ENCODE measurements at regions not wholly inside any gene's neighbourhood (a gene's known extent, or its start where the extent isn't known, plus 50 kb on each side); places are given as distances from the start of the nearest gene placed in this dataset.
"Not testable (repeated sequence)": the region's sequence is repeated elsewhere in the genome, so short reads cannot be mapped to it uniquely, and the experiment has no call there.

DNA sequence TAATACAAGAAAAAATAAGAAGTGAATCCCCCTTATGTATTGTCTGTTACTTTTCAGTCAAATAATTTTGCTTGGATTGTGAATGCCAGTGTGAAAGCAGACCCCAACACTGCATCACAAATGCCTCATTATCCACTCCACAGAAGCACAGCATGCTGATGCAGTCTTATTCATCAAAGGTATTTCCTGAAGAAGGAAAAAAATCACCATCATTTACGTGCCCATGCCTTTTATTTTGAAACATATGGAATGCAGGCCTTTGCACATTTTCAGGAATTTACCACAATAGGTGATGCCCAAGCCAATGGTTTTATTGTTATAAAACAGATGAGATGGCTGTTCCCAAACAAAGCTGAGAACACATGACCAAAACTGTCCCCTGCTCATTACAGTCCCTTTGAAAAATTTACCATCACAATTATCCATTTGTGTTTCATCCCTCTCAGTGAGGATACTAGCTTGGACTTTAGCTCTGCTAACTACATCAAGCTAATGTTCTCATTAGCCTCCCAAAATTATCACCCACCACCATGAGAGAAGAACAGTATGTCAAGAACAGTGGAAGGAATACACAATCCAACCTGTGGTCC lies 180.6 kb upstream of the HTR1E start:
- POLR2A ChIA-PET = no interaction called here
- TF ChIP-seq L3MBTL2 (conservative IDR thresholded peaks at IDR 0.05) (no peak), ARNT (IDR thresholded peaks at IDR 0.05) (no peak), FOXM1 (IDR thresholded peaks at IDR 0.05; ENCODE audit: borderline replicate concordance) (no peak), FOXA1 (IDR thresholded peaks at IDR 0.05) (no peak), SUZ12 (IDR thresholded peaks at IDR 0.05) (no peak), NFRKB (IDR thresholded peaks at IDR 0.05) (no peak), SP1 (IDR thresholded peaks at IDR 0.05) (no peak), CTBP1 (IDR thresholded peaks at IDR 0.05; ENCODE audit: borderline replicate concordance) (no peak), BHLHE40 (IDR thresholded peaks at IDR 0.05; ENCODE audit: borderline replicate concordance) (no peak), ELF4 (IDR thresholded peaks at IDR 0.05) (no peak), HDGF (IDR thresholded peaks at IDR 0.05; ENCODE audit: borderline replicate concordance) (no peak), ZNF384 (IDR thresholded peaks at IDR 0.05) (no peak), TARDBP (IDR thresholded peaks at IDR 0.05) (no peak)
- TF ChIP-seq, protein P1, sequence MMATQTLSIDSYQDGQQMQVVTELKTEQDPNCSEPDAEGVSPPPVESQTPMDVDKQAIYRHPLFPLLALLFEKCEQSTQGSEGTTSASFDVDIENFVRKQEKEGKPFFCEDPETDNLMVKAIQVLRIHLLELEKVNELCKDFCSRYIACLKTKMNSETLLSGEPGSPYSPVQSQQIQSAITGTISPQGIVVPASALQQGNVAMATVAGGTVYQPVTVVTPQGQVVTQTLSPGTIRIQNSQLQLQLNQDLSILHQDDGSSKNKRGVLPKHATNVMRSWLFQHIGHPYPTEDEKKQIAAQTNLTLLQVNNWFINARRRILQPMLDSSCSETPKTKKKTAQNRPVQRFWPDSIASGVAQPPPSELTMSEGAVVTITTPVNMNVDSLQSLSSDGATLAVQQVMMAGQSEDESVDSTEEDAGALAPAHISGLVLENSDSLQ (IDR thresholded peaks at IDR 0.05) = no peak
- CTCF ChIA-PET = no interaction called here
- no peak for DNase-seq (ENCODE audit: extremely low spot score)

DNA sequence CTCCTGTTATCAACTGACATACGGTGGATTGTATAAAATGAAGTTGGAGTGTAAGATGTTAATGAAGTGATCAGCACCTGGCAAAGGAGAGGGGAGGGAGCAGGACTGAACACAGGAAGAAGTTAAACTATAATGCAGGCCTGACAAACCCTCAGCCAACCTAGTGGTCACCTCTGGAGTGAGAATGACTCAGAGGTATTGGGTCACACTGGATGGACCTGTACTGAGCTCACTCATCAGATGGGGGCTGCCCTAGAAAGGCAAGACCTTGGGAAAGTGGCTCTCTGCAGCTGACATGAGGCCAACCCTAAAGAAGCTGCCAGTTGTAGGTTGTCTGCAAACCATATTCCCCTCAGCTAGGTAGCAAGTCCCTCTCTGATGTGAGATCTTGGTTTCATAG lies 193.3 kb upstream of the HTR1E start:
- CTCF ChIA-PET = no interaction called here
- no peak for DNase-seq (ENCODE audit: extremely low spot score)
- TF ChIP-seq TARDBP (IDR thresholded peaks at IDR 0.05) = no peak
- TF ChIP-seq ZNF384 (IDR thresholded peaks at IDR 0.05) = no peak
- no peak for TF ChIP-seq LEF1 (IDR thresholded peaks at IDR 0.05; ENCODE audit: borderline replicate concordance)
- no peak for TF ChIP-seq FOXM1 (IDR thresholded peaks at IDR 0.05; ENCODE audit: borderline replicate concordance)
- no peak for TF ChIP-seq CTBP1 (IDR thresholded peaks at IDR 0.05; ENCODE audit: borderline replicate concordance)
- no peak for TF ChIP-seq SP1 (IDR thresholded peaks at IDR 0.05)
- no peak for TF ChIP-seq ELF4 (IDR thresholded peaks at IDR 0.05)
- TF ChIP-seq FOXK2 (IDR thresholded peaks at IDR 0.05) = no peak
- TF ChIP-seq SUZ12 (IDR thresholded peaks at IDR 0.05) = no peak
- no peak for TF ChIP-seq FOXA1 (IDR thresholded peaks at IDR 0.05)
- no peak for TF ChIP-seq NFRKB (IDR thresholded peaks at IDR 0.05)
- no peak for TF ChIP-seq L3MBTL2 (conservative IDR thresholded peaks at IDR 0.05)
- POLR2A ChIA-PET = no interaction called here

DNA sequence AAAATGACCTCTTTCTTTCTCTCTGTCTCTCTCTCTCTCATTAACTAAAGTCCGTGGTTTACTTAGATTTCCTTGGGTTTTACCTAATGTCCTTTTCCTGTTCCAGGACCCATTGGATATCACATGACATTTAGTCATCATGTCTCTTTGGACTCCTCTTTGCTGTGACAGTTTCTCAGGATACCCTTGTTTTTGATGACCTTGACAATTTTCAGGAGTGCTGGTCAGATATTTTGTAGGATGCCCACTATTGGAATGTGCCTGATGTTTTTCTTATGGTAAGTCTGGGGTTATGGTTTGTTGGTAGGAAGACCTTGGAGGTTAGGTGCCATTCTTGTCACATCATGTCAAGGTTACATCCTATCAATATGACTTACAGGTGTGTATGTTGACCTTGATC lies 199.2 kb upstream of the HTR1E start:
- no peak for DNase-seq (ENCODE audit: extremely low spot score)
- POLR2A ChIA-PET = no interaction called here
- TF ChIP-seq SUZ12 (IDR thresholded peaks at IDR 0.05) = no peak
- CTCF ChIA-PET = no interaction called here

DNA sequence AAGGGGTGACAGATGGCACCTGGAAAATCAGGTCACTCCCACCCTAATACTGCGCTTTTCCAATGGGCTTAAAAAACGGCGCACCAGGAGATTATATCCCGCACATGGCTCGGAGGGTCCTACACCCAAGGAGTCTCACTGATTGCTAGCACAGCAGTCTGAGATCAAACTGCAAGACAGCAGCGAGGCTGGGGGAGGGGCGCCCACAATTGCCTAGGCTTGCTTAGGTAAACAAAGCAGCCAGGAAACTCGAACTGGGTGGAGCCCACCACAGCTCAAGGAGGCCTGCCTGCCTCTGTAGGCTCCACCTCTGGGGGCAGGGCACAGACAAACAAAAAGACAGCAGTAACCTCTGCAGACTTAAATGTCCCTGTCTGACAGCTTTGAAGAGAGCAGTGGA lies 205.7 kb upstream of the HTR1E start:
- DNase-seq (ENCODE audit: extremely low spot score); CTCF ChIA-PET; POLR2A ChIA-PET: not testable (repeated sequence)

DNA sequence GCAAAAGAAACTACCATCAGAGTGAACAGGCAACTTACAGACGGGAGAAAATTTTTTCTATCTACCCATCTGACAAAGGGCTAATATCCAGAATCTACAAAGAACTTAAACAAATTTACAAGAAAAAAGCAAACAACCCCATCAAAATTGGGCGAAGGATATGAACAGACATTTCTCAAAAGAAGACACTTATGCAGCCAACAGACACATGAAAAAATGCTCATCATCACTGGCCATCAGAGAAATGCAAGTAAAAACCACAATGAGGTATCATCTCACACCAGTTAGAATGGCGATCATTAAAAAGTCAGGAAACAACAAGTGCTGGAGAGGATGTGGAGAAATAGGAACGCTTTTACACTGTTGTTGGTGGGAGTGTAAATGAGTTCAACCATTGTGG lies 206.6 kb upstream of the HTR1E start:
- POLR2A ChIA-PET; DNase-seq (ENCODE audit: extremely low spot score); CTCF ChIA-PET: not testable (repeated sequence)

DNA sequence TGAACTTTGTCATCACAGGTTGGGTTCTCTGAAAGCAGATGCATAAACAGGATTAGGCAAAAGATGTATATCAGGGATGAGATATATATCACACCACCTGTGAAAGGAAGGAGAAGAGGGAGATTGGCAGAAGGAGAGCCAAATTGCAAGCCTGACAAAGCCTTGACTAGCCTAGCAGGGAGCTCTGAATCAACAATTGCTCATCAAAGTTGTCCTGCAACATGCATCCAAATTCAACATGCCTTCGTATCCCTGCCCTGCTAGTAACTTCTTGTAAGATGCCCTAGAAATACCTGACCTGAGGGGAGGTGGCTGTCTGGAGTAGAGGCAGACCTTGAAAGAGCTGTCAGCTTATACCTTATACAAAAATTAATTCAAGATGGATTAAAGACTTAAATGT lies 207.1 kb upstream of the HTR1E start:
- TF ChIP-seq ARNT (IDR thresholded peaks at IDR 0.05) (no peak), FOXA1 (IDR thresholded peaks at IDR 0.05) (no peak), BHLHE40 (IDR thresholded peaks at IDR 0.05; ENCODE audit: borderline replicate concordance) (no peak), LEF1 (IDR thresholded peaks at IDR 0.05; ENCODE audit: borderline replicate concordance) (no peak), SUZ12 (IDR thresholded peaks at IDR 0.05) (no peak), FOXM1 (IDR thresholded peaks at IDR 0.05; ENCODE audit: borderline replicate concordance) (no peak), SP1 (IDR thresholded peaks at IDR 0.05) (no peak), HDGF (IDR thresholded peaks at IDR 0.05; ENCODE audit: borderline replicate concordance) (no peak), CTBP1 (IDR thresholded peaks at IDR 0.05; ENCODE audit: borderline replicate concordance) (no peak), TARDBP (IDR thresholded peaks at IDR 0.05) (no peak), ELF4 (IDR thresholded peaks at IDR 0.05) (no peak), ZNF384 (IDR thresholded peaks at IDR 0.05) (no peak)
- TF ChIP-seq, protein P1 (IDR thresholded peaks at IDR 0.05) = no peak

DNA sequence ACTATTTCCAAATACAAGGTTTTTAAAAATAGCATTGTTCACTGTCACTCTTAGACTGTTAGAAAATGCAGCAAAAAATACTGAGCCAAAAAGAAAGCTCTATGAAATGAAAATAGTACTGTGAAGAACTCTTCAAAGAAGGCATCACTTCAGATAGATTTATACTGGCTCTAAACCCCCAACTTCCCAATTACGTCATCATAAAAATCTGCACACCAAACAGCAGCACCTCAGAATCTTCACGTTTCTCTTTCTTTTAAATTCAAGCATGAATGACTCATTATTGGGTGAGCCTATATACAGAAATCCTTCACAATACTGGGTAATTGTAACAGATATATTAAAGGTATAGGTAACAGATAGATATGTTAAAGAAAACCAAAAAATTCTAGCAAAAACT lies 208.4 kb upstream of the HTR1E start:
- no peak for DNase-seq (ENCODE audit: extremely low spot score)
- no peak for TF ChIP-seq SUZ12 (IDR thresholded peaks at IDR 0.05)
- TF ChIP-seq ZNF384 (IDR thresholded peaks at IDR 0.05) = no peak
- no peak for TF ChIP-seq SP1 (IDR thresholded peaks at IDR 0.05)
- TF ChIP-seq TARDBP (IDR thresholded peaks at IDR 0.05) = no peak
- TF ChIP-seq, protein P1 (IDR thresholded peaks at IDR 0.05) = no peak
- TF ChIP-seq ELF4 (IDR thresholded peaks at IDR 0.05) = no peak
- TF ChIP-seq NFRKB (IDR thresholded peaks at IDR 0.05) = no peak
- TF ChIP-seq BHLHE40 (IDR thresholded peaks at IDR 0.05; ENCODE audit: borderline replicate concordance) = no peak
- no peak for TF ChIP-seq L3MBTL2 (conservative IDR thresholded peaks at IDR 0.05)
- no peak for TF ChIP-seq FOXK2 (IDR thresholded peaks at IDR 0.05)
- TF ChIP-seq LEF1 (IDR thresholded peaks at IDR 0.05; ENCODE audit: borderline replicate concordance) = no peak
- no peak for TF ChIP-seq FOXA1 (IDR thresholded peaks at IDR 0.05)
- no peak for TF ChIP-seq FOXM1 (IDR thresholded peaks at IDR 0.05; ENCODE audit: borderline replicate concordance)
- no peak for TF ChIP-seq ARNT (IDR thresholded peaks at IDR 0.05)
- no peak for TF ChIP-seq HDGF (IDR thresholded peaks at IDR 0.05; ENCODE audit: borderline replicate concordance)
- ChIA-PET CTCF (no interaction called here), POLR2A (no interaction called here)

More for the DNA sequence above, 207.1 kb upstream of the HTR1E start:
- DNase-seq (ENCODE audit: extremely low spot score) = no peak
- POLR2A ChIA-PET = no interaction called here
- CTCF ChIA-PET = no interaction called here

Measured in HEK293T (cell line).